CD4-positive, alpha-beta T cell (primary cell): ENCODE measurements at regions not wholly inside any gene's neighbourhood (a gene's known extent, or its start where the extent isn't known, plus 50 kb on each side); places are given as distances from the start of the nearest gene placed in this dataset.

Source experiments
- ATAC-seq: fragments of 200-7000 bp; cut with Tn5 transposase; one replicate; pipeline ENCODE4 v1.10.0; 2022; ENCODE audit warnings: mild to moderate bottlenecking; ENCODE audit not compliant: poor library complexity
- CTCF ChIA-PET: fragments of 350-600 bp; sonication (Branson Sonifier 250); formaldehyde crosslinking; loops from one replicate; lab custom pipeline; 2021; ENCODE audit warnings: antibody characterized with exemption, inconsistent platforms; lab: Charles Lee
- POLR2A ChIA-PET: fragments of 350-600 bp; sonication (Branson Sonifier 250); formaldehyde crosslinking; loops from one replicate; lab custom pipeline; 2021; ENCODE audit warnings: antibody characterized with exemption, inconsistent platforms; lab: Charles Lee
- DNase-seq, 14 experiments: peaks; one replicate each; pipeline ENCODE4 v3.0.0-alpha.2; 2013 to 2020; ENCODE audit warnings: mixed read lengths in 2 of 14
- H3K27ac ChIP-seq, 2 donors: one replicate each; pipeline versions ENCODE4 v1.5.1 to v1.7.0; 2013; ENCODE audit warnings: low read length in 2 of 2, low read depth in 1 of 2, mild to moderate bottlenecking in 1 of 2
- H3K27me3 ChIP-seq, 2 experiments: 1 replicate in 1 of 2; 2 replicates in 1 of 2; pipeline versions ENCODE4 v1.6.1 to v1.7.0; 2013; ENCODE audit warnings: low read length in 2 of 2, control low read depth in 1 of 2, mild to moderate bottlenecking in 1 of 2, moderate library complexity in 1 of 2; ENCODE audit not compliant: insufficient read depth in 2 of 2, control insufficient read depth in 1 of 2
- H3K36me3 ChIP-seq: one replicate; pipeline ENCODE4 v1.6.1; 2013; ENCODE audit warnings: low read length, control low read depth; ENCODE audit not compliant: insufficient read depth
- H3K4me1 ChIP-seq: one replicate; pipeline ENCODE4 v1.6.1; 2013; ENCODE audit warnings: low read length, control low read depth; ENCODE audit not compliant: insufficient read depth
- H3K4me3 ChIP-seq: one replicate; pipeline ENCODE4 v1.5.1; 2013; ENCODE audit warnings: mild to moderate bottlenecking, low read length, moderate library complexity
- H3K9me3 ChIP-seq, 2 experiments: 1 replicate in 1 of 2; 2 replicates in 1 of 2; pipeline versions ENCODE4 v1.6.1 to v1.7.0; 2013; ENCODE audit warnings: low read length in 2 of 2, mild to moderate bottlenecking in 2 of 2, control low read depth in 1 of 2, moderate library complexity in 1 of 2; ENCODE audit not compliant: control insufficient read depth in 1 of 2, insufficient read depth in 1 of 2
- H3K27ac Mint-ChIP-seq: one replicate; pipeline ENCODE4 v1.8.0; 2020; ENCODE audit warnings: mixed read lengths
- H3K27me3 Mint-ChIP-seq: one replicate; pipeline ENCODE4 v1.8.0; 2021; ENCODE audit warnings: mixed read lengths
- H3K36me3 Mint-ChIP-seq: one replicate; pipeline ENCODE4 v1.8.0; 2021; ENCODE audit warnings: low read depth, mixed read lengths
- H3K4me1 Mint-ChIP-seq: one replicate; pipeline ENCODE4 v1.8.0; 2021; ENCODE audit warnings: low read depth, mixed read lengths
- H3K4me3 Mint-ChIP-seq: one replicate; pipeline ENCODE4 v1.8.0; 2020; ENCODE audit warnings: mild to moderate bottlenecking, mixed read lengths
- H3K9me3 Mint-ChIP-seq: one replicate; pipeline ENCODE4 v1.8.0; 2020; ENCODE audit warnings: mixed read lengths
- intact Hi-C, 2 experiments: fragments of 100-400 bp; cut with DNase I in 1 of 2; cut with micrococcal nuclease in 1 of 2; formaldehyde crosslinking; loops; one replicate each; pipeline versions ENCODE4 v1.15.1 to v1.9.0; 2023 to 2025; cut with DNase I, micrococcal nuclease
- TF ChIP-seq, protein P1 (sequence below): fragments of 200-600 bp; IDR thresholded peaks from one replicate; pipeline ENCODE4 v1.8.0; 2022; ENCODE audit warnings: antibody characterized with exemption, mild to moderate bottlenecking

DNA sequence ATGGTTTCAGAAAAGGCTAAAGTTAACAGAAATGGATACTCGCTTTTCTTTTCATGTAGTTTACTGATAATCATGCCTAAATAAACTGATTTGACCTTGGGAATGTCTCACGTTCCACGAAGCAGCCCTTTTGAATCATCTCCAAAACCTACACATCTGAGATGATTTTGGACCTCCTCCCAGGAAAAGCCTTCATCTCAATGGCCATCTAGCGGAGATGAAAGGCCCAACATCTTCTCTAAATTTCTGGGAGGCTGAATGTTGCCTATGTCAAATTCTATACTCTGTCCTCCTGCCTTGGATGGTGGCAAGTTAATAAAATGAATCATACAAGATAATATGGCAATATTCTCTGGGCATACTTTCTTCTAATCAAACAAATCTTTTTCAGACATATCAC, 448.5 kb downstream of the ZEB2 start:
- H3K27ac Mint-ChIP-seq: no peak overlapping the region

DNA sequence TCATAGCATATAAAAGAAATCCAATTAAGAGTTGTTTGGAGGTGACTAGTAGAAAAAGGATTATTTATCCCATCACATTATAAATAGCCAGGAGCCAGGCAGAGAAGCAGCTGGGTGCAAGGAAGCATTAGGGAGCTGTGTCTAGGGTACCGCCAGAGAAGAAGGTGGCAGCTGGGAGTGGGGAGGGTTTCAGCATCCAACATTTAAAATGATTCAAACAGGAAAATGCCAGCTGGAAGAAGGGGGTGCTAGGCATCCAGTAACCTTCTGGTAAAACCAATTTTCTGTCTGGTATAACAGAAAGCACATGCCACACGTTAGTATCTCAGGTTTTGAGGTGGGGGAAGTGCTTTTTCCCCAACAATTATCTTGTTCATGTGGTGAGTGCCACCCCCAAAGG, 452.4 kb downstream of the ZEB2 start:
- Mint-ChIP-seq H3K27me3 (no peaks in the 10 kb centered on the region), H3K4me3 (no peak overlapping the region), H3K36me3 (no peaks in the 10 kb centered on the region), H3K27ac (no peak overlapping the region), H3K4me1 (no peaks in the 10 kb centered on the region), H3K9me3 (no peaks in the 10 kb centered on the region)
- Histone ChIP-seq H3K36me3 (no peaks in the 10 kb centered on the region), H3K9me3 (no peaks in the 10 kb centered on the region), H3K27ac (no peak overlapping the region), H3K4me1 (no peaks in the 10 kb centered on the region), H3K4me3 (no peak overlapping the region), H3K27me3 (no peaks in the 10 kb centered on the region)
- DNase-seq (no peak), ATAC-seq (no peak)
- TF ChIP-seq, protein P1, sequence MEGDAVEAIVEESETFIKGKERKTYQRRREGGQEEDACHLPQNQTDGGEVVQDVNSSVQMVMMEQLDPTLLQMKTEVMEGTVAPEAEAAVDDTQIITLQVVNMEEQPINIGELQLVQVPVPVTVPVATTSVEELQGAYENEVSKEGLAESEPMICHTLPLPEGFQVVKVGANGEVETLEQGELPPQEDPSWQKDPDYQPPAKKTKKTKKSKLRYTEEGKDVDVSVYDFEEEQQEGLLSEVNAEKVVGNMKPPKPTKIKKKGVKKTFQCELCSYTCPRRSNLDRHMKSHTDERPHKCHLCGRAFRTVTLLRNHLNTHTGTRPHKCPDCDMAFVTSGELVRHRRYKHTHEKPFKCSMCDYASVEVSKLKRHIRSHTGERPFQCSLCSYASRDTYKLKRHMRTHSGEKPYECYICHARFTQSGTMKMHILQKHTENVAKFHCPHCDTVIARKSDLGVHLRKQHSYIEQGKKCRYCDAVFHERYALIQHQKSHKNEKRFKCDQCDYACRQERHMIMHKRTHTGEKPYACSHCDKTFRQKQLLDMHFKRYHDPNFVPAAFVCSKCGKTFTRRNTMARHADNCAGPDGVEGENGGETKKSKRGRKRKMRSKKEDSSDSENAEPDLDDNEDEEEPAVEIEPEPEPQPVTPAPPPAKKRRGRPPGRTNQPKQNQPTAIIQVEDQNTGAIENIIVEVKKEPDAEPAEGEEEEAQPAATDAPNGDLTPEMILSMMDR: no peak
- ChIA-PET POLR2A (no interaction called here), CTCF (no interaction called here)
- intact Hi-C loops: no loop called here

More for the DNA sequence above, 448.5 kb downstream of the ZEB2 start:
- Mint-ChIP-seq H3K4me1 (no peaks in the 10 kb centered on the region), H3K4me3 (no peak overlapping the region), H3K9me3 (no peaks in the 10 kb centered on the region), H3K27me3 (no peaks in the 10 kb centered on the region), H3K36me3 (no peaks in the 10 kb centered on the region)
- H3K27ac ChIP-seq: no peak overlapping the region
- ChIA-PET POLR2A (no interaction called here), CTCF (no interaction called here)
- no peaks in the 10 kb centered on the region for H3K27me3 ChIP-seq
- no peaks in the 10 kb centered on the region for H3K4me1 ChIP-seq
- intact Hi-C loops: no loop called here
- ATAC-seq: no peak
- no peak overlapping the region for H3K4me3 ChIP-seq
- TF ChIP-seq, protein P1: no peak
- DNase-seq: no peak
- H3K9me3 ChIP-seq: no peaks in the 10 kb centered on the region
- H3K36me3 ChIP-seq: no peaks in the 10 kb centered on the region

DNA sequence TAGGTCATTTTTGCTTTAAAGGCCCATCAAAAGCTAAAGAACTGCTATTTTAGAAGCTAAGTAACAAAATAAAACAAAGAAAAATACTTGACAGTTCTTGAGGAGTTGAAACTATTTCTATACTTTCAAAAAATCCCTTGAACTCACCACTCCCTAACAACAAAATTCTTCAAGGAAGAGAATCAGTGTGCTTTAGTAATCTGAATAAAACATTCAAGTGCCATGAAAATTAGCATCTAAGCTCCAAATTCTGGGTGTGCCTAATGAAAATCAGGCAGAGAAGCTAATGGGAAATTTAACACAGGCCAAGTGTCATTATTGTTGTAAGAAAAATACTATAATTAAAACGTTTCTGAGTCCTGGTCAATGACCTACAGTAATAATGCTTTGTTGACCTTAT, 456.3 kb downstream of the ZEB2 start:
- Mint-ChIP-seq H3K4me1 (no peaks in the 10 kb centered on the region), H3K9me3 (no peaks in the 10 kb centered on the region), H3K4me3 (no peak overlapping the region), H3K27me3 (no peaks in the 10 kb centered on the region), H3K36me3 (no peaks in the 10 kb centered on the region), H3K27ac (no peak overlapping the region)
- Histone ChIP-seq H3K4me3 (no peak overlapping the region), H3K36me3 (no peaks in the 10 kb centered on the region), H3K4me1 (no peaks in the 10 kb centered on the region), H3K27ac (no peak overlapping the region), H3K27me3 (no peaks in the 10 kb centered on the region), H3K9me3 (no peaks in the 10 kb centered on the region)
- CTCF ChIA-PET: no interaction called here
- no peak for DNase-seq
- TF ChIP-seq, protein P1: no peak
- POLR2A ChIA-PET: no interaction called here
- ATAC-seq: no peak
- intact Hi-C loops: no loop called here
